ENCODE measurements at regions not wholly inside any gene's neighbourhood (a gene's known extent, or its start where the extent isn't known, plus 50 kb on each side); places are given as distances from the start of the nearest gene placed in this dataset.

- TF ChIP-seq CTCF (IDR thresholded peaks at IDR 0.05; ENCODE audit: low read length) (no peak), EZH2 (IDR thresholded peaks at IDR 0.05; ENCODE audit: borderline replicate concordance, low read length) (no peak)
These were observed 383.6 kb downstream of the PLA2G4A start for GRCh38 chr1:187212377-187212776.
